Activated CD8-positive, alpha-beta memory T cell treated with anti-CD3 and anti-CD28 coated beads, Interleukin-2, amount 10 ng/mL, durations not matched to agents 7 days and 5 days (primary cell): ENCODE measurements at regions not wholly inside any gene's neighbourhood (a gene's known extent, or its start where the extent isn't known, plus 50 kb on each side); places are given as distances from the start of the nearest gene placed in this dataset.
"Not testable (repeated sequence)": the region's sequence is repeated elsewhere in the genome, so short reads cannot be mapped to it uniquely, and the experiment has no call there.

Source experiments
- ATAC-seq: fragments of 150-1000 bp; cut with Tn5 transposase; one replicate; pipeline ENCODE4 v1.10.0; 2021; ENCODE audit warnings: moderate library complexity
- CTCF ChIA-PET: fragments of 350-600 bp; sonication (Branson Sonifier 250); formaldehyde crosslinking; loops from one replicate; lab custom pipeline; 2021; ENCODE audit warnings: antibody characterized with exemption; lab: Charles Lee
- DNase-seq: peaks from one replicate; pipeline ENCODE4 v3.0.0-alpha.2; 2020
- H3K27ac Mint-ChIP-seq: one replicate; pipeline ENCODE4 v1.8.0; 2021; ENCODE audit warnings: mild to moderate bottlenecking, mixed read lengths
- H3K27me3 Mint-ChIP-seq: one replicate; pipeline ENCODE4 v1.8.0; 2021; ENCODE audit warnings: mixed read lengths
- H3K36me3 Mint-ChIP-seq: one replicate; pipeline ENCODE4 v1.8.0; 2021; ENCODE audit warnings: mild to moderate bottlenecking, mixed read lengths
- H3K4me1 Mint-ChIP-seq: one replicate; pipeline ENCODE4 v1.8.0; 2021; ENCODE audit warnings: mixed read lengths
- H3K4me3 Mint-ChIP-seq: one replicate; pipeline ENCODE4 v1.8.0; 2021; ENCODE audit warnings: mild to moderate bottlenecking, moderate library complexity, mixed read lengths
- H3K9me3 Mint-ChIP-seq: one replicate; pipeline ENCODE4 v1.8.0; 2022; ENCODE audit warnings: low read depth, mixed read lengths

DNA sequence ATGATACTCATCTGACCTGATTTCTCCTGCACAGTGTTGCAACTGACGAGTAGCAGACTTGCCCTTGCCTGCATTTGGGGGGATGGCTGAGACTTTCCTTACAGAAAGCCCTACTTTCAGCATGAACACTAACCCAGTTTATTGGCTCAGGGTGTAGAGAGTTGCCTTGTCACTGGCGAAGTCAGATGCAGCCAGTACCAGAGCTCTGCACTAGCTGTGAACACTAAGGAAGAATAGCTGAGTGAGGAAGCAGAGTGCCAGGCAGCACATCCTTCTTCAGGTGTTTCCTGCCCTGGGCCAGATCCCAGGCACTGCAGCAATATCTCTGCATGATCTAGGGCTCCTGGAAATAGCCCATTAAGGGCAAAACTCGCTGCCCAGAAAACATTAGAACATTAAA is 154.0 kb upstream of the SYNPR start:
- Mint-ChIP-seq H3K4me1 (no peaks in the 10 kb centered on the region), H3K27ac (no peak overlapping the region), H3K36me3 (no peaks in the 10 kb centered on the region), H3K9me3 (peaks cover 6% of the 10 kb centered on the region), H3K27me3 (no peaks in the 10 kb centered on the region), H3K4me3 (no peak overlapping the region)
- no peak for DNase-seq
- CTCF ChIA-PET: no interaction called here
- no peak for ATAC-seq

DNA sequence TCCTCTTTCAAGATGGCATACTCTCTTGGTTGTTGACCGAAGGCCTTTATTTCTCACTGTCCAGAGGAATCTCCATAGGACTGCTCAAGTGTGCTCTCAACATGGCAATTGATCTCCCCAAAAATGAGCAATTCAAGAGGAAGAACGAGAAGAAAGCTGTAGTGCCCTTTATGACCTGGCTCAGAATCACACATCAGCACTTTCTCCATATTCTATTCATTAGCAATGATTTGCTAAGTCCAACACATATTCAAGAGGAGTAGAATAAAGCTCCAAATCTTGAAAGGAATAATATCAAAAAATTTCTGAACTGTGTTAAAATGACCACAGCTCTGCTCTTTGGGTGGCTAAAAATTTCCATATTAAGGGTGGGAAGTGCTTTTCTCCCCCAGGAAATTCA is 151.6 kb upstream of the SYNPR start:
- H3K27me3 Mint-ChIP-seq: no peaks in the 10 kb centered on the region
- DNase-seq (no peak), ATAC-seq (no peak)
- H3K4me1 Mint-ChIP-seq: no peaks in the 10 kb centered on the region
- no peaks in the 10 kb centered on the region for H3K36me3 Mint-ChIP-seq
- H3K27ac Mint-ChIP-seq: no peak overlapping the region
- peaks cover 7% of the 10 kb centered on the region for H3K9me3 Mint-ChIP-seq
- no peak overlapping the region for H3K4me3 Mint-ChIP-seq
- CTCF ChIA-PET: no interaction called here

DNA sequence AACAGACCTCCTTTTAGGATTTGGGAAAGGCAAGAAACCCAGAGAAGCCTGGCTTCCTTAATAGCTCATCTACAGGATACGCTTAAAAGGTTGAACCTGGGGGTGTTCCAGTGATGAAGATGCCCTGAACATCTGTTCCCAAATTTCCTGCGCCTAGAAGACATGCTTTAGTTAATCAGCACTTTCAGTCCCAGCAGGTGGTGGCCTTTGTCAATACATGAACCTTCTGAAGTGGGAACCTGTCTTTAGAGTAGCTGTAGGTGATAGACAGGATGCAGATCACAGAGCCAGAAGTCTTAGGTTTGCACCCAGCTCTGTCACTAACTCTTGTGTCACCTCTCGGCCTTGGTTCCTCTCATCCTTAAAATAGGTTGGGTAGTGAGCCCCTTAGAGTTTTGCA is 149.7 kb upstream of the SYNPR start:
- no peak for DNase-seq
- H3K9me3 Mint-ChIP-seq: peaks cover 7% of the 10 kb centered on the region
- no peaks in the 10 kb centered on the region for H3K4me1 Mint-ChIP-seq
- H3K27ac Mint-ChIP-seq: no peak overlapping the region
- H3K27me3 Mint-ChIP-seq: no peaks in the 10 kb centered on the region
- H3K36me3 Mint-ChIP-seq: no peaks in the 10 kb centered on the region
- no peak for ATAC-seq
- CTCF ChIA-PET: no interaction called here
- H3K4me3 Mint-ChIP-seq: no peak overlapping the region

DNA sequence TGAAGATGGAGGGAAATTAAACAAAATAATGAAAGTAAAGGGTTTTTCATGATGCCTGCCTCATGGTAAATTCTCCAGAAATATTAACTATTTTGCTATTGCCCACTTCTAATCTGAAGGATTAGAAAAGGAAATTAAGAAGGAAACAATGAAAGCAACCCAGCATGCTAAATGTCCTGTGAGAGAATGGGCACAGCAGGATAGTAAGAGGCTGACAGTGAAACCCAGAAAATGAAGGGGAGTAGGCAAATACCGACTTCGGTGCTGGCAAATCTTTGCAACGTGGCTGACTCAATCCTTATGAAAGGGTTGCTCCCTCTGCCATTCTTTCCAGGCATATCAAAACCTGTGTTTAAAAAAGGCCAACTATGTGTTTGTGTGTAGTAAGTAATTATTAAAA is 147.5 kb upstream of the SYNPR start:
- H3K4me3 Mint-ChIP-seq: no peak overlapping the region
- no peak for ATAC-seq
- no peaks in the 10 kb centered on the region for H3K4me1 Mint-ChIP-seq
- no peaks in the 10 kb centered on the region for H3K27me3 Mint-ChIP-seq
- H3K36me3 Mint-ChIP-seq: no peaks in the 10 kb centered on the region
- DNase-seq: no peak
- CTCF ChIA-PET: no interaction called here
- peaks cover 6% of the 10 kb centered on the region for H3K9me3 Mint-ChIP-seq
- no peak overlapping the region for H3K27ac Mint-ChIP-seq

DNA sequence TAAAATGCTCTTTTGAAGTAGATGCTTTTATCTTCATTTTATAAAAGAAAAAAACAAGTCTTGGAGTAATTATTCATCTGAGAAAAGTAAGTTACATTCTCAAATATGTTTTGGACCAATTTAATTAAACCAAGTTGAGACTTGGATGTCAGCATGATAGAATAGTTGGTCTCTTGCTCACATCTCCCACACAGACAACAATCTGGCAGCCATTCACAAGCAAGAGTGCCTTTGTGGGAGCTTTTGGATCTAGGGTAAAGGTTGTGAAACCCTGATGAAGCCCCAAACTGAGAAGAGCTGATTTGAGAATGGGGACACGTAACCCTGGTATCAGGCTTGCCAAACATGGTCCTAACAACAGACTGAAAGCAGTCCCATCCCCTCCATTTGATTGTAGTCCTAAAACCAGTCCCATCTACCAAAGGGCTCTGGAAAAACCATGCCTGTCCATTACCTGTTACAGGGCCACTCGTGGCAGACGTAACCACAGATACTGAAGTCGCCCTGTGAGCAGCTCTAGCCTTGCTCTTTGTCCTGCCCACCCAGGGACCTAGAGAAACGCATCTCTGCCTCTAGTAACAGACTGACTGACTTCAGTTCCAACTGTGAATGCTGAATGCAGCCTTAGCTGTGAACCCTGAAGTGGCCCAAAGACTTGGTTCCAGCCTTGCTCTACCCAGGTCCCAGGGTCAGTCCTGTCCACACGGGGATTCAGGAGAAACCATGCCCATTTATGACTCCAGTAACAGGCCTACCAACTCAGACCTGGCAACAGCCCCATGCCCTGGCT is 145.5 kb upstream of the SYNPR start:
- peaks cover 5% of the 10 kb centered on the region for H3K9me3 Mint-ChIP-seq
- H3K4me1 Mint-ChIP-seq: no peaks in the 10 kb centered on the region
- H3K4me3 Mint-ChIP-seq: no peak overlapping the region
- ATAC-seq (no peak), DNase-seq (no peak)
- no peaks in the 10 kb centered on the region for H3K36me3 Mint-ChIP-seq
- CTCF ChIA-PET: no interaction called here
- H3K27me3 Mint-ChIP-seq: no peaks in the 10 kb centered on the region
- no peak overlapping the region for H3K27ac Mint-ChIP-seq

DNA sequence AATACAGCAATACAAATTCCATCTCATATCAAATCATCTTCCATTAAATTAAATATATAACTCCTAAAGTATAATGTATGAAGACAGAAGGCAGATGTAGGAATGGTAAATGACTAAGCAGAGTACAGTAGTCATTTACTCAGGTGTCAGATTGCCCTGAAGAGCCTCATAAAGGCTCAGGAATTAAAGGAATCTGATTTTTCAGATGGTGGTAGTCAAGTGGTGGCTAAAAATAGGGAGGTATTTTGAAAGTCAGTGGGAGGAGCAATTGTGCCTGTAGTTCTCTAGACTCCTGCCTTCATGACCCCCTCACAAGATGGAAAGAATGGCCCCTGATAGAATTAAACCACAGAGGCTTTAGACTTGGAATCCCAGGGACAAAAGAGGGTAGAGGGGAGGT is 142.7 kb upstream of the SYNPR start:
- H3K4me1 Mint-ChIP-seq: no peaks in the 10 kb centered on the region
- H3K27ac Mint-ChIP-seq: no peak overlapping the region
- CTCF ChIA-PET: no interaction called here
- no peaks in the 10 kb centered on the region for H3K9me3 Mint-ChIP-seq
- no peaks in the 10 kb centered on the region for H3K36me3 Mint-ChIP-seq
- ATAC-seq (no peak), DNase-seq (no peak)
- no peaks in the 10 kb centered on the region for H3K27me3 Mint-ChIP-seq
- H3K4me3 Mint-ChIP-seq: no peak overlapping the region

DNA sequence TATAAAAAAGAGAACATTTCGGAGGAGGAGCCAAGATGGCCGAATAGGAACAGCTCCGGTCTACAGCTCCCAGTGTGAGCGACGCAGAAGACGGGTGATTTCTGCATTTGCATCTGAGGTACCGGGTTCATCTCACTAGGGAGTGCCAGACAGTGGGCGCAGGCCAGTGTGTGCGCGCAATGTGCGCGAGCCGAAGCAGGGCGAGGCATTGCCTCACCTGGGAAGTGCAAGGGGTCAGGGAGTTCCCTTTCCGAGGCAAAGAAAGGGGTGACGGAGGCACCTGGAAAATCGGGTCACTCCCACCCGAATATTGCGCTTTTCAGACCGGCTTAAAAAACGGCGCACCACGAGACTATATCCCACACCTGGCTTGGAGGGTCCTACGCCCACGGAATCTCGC is 141.9 kb upstream of the SYNPR start:
- H3K9me3 Mint-ChIP-seq, H3K27me3 Mint-ChIP-seq, H3K36me3 Mint-ChIP-seq, H3K4me3 Mint-ChIP-seq, H3K4me1 Mint-ChIP-seq, ATAC-seq, DNase-seq, CTCF ChIA-PET, H3K27ac Mint-ChIP-seq: not testable (repeated sequence)

DNA sequence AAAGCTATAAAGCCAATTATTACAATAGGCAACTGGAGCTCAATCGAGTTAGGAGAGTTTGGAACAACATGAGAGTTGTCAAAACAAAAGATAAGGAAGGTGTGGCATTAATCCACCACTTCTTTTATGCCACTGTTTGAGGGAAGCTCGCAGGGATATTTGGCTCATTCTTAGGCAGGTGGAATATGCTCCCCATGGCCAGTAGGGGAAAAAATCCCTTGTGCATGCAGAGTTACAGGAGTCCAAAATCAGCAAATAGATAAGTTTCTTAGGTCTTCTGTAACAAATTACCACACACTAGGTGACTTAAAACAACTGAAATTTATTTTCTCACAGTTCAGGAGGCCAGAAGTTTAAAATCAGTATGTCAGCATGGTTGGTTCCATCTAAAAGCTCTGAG is 135.4 kb upstream of the SYNPR start:
- Mint-ChIP-seq H3K4me3 (no peak overlapping the region), H3K27me3 (no peaks in the 10 kb centered on the region), H3K9me3 (no peaks in the 10 kb centered on the region), H3K4me1 (no peaks in the 10 kb centered on the region), H3K36me3 (no peaks in the 10 kb centered on the region), H3K27ac (no peak overlapping the region)
- DNase-seq: no peak
- CTCF ChIA-PET: no interaction called here
- ATAC-seq: no peak

DNA sequence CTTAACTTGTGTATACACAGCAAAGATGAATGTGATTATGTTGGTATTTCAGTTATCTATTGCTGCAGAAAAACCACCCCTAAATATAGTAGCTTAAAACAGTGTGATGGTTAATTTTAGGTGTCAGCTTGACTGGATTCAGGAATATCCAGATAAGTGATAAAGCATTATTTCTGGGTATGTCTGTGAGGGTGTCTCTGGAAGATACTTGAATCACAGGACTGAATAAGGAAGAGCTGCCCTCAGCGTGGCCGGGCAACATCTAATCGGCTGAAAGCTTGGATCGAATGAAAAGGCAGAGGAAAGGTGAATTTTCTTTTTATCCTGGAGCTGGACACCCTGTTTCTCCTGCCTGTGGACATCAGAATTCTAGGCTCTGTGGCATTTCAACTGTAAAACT is 132.0 kb upstream of the SYNPR start:
- no peak for DNase-seq
- H3K27ac Mint-ChIP-seq: no peak overlapping the region
- no peaks in the 10 kb centered on the region for H3K9me3 Mint-ChIP-seq
- no peaks in the 10 kb centered on the region for H3K27me3 Mint-ChIP-seq
- CTCF ChIA-PET: no interaction called here
- no peak for ATAC-seq
- H3K4me1 Mint-ChIP-seq: no peaks in the 10 kb centered on the region
- no peak overlapping the region for H3K4me3 Mint-ChIP-seq
- no peaks in the 10 kb centered on the region for H3K36me3 Mint-ChIP-seq

DNA sequence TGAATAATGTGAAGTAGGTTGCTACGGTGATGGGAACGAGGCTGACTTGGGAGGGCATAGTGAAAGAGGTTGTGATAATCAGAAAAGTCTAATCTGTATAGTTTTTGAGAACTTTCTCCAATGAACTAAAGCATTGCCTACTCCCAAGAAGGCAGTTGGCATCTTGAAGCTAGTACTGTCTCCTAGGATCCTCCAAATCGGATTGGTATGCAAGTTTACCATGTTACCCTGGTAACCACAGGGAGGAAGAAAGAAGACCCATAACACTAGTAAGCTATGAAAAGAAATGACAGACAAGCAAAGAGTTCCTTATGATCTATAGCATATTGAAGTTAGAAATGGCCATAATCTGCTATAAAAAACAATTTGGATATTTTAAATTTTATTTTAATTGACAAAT is 127.2 kb upstream of the SYNPR start:
- Mint-ChIP-seq H3K4me3 (no peak overlapping the region), H3K36me3 (no peaks in the 10 kb centered on the region), H3K27me3 (no peaks in the 10 kb centered on the region), H3K27ac (no peak overlapping the region), H3K9me3 (no peaks in the 10 kb centered on the region), H3K4me1 (no peaks in the 10 kb centered on the region)
- no peak for DNase-seq
- CTCF ChIA-PET: no interaction called here
- no peak for ATAC-seq

DNA sequence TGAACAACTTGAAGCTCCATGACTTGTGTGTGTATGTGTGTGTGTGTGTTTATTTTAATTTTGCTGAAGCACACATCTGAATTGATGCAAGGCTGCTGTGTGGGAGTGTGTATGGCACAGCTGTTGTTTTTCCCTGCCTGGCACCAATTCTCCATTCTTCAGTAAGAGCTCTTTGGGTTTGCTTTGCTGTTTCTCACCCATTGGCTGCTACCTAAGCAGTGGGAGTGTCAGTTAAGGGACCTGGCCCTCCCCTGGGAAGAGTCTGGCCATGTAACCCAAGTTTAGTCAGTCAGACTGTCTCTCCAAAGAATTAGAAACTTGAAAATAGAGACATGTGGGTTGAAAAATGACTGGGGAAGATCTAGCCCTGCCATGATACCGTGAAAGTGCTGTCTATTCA is 126.2 kb upstream of the SYNPR start:
- Mint-ChIP-seq H3K36me3 (no peaks in the 10 kb centered on the region), H3K27me3 (no peaks in the 10 kb centered on the region), H3K4me1 (no peaks in the 10 kb centered on the region), H3K4me3 (no peak overlapping the region), H3K27ac (no peak overlapping the region), H3K9me3 (peaks cover 4% of the 10 kb centered on the region)
- DNase-seq: no peak
- CTCF ChIA-PET: no interaction called here
- ATAC-seq: no peak

DNA sequence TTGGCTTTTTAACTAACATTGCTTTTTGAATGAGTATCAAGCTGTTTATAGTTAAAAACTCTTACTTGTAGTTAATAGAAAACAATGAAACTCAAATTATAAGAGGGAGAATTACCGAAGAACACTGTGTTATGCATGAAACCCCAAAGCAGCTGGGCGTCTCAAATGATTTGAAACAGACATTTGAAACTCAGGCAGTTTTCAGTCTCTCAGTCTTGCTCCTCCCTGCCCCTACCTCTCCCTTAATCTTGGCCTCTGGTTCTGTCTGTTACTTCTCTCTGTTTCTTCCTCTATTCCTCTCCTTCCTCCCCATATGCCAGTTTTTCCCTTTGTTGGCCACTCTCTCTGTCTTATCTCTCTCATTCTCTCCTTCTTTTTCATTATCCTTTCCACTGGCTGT is 118.3 kb upstream of the SYNPR start:
- Mint-ChIP-seq H3K9me3 (peaks cover 9% of the 10 kb centered on the region), H3K4me3 (no peak overlapping the region), H3K36me3 (no peaks in the 10 kb centered on the region), H3K27ac (no peak overlapping the region), H3K27me3 (no peaks in the 10 kb centered on the region), H3K4me1 (no peaks in the 10 kb centered on the region)
- ATAC-seq (no peak), DNase-seq (no peak)
- CTCF ChIA-PET: no interaction called here

DNA sequence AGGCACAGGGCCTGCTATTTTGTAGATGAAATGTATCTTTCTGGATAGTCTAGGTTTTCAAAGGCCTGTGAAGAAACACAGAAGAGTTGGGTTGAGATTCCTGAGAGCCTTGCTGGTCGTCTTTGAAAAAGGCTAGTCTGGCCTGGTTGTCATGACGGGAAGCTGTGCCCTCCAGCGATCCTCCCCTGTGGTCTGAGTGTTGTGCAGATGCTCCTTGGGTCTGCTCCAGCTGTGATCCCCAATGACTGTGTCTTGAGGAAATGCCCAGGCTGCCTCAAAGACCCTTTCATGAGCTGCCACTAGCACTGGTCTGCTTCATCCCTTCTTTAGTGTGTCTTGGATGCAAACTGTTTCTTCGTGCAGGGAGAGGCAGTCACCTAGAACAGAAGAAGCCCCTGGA is 111.0 kb upstream of the SYNPR start:
- no peak for ATAC-seq
- CTCF ChIA-PET: no interaction called here
- H3K4me3 Mint-ChIP-seq: no peak overlapping the region
- no peak for DNase-seq
- H3K36me3 Mint-ChIP-seq: no peaks in the 10 kb centered on the region
- no peaks in the 10 kb centered on the region for H3K27me3 Mint-ChIP-seq
- H3K9me3 Mint-ChIP-seq: peaks cover 5% of the 10 kb centered on the region
- no peaks in the 10 kb centered on the region for H3K4me1 Mint-ChIP-seq
- no peak overlapping the region for H3K27ac Mint-ChIP-seq

DNA sequence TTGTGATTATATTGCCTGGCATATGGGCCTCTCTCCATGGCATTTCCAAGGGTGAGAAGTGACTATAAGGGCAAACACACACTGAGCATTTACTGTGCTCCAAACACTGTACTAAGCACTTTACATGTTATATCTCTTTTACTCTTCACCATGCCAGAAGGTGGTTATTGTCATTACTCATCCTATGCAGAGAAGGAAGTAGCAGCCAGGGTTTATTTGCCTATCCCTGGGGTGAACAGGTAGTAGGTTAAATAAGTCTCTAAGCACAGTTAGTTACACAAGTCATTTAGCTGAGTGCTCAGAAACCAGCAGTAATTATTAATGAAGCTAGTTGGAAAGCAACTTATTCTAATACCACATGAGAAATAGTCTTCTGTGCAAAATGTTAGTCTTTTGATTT is 109.9 kb upstream of the SYNPR start:
- Mint-ChIP-seq H3K27ac (no peak overlapping the region), H3K4me3 (no peak overlapping the region), H3K36me3 (no peaks in the 10 kb centered on the region), H3K9me3 (peaks cover 5% of the 10 kb centered on the region), H3K4me1 (no peaks in the 10 kb centered on the region), H3K27me3 (no peaks in the 10 kb centered on the region)
- no peak for DNase-seq
- no peak for ATAC-seq
- CTCF ChIA-PET: no interaction called here
